Liver (tissue), 3 donors: ENCODE measurements at regions not wholly inside any gene's neighbourhood (a gene's known extent, or its start where the extent isn't known, plus 50 kb on each side); places are given as distances from the start of the nearest gene placed in this dataset.

Source experiments
- FOXA1 ChIP-seq: IDR thresholded peaks from 2 replicates; pipeline ENCODE4 v1.6.1; 2016; ENCODE audit warnings: antibody characterized with exemption
- GABPA ChIP-seq, 2 donors: IDR thresholded peaks in 1 of 2; conservative IDR thresholded peaks in 1 of 2; 2 replicates each; pipeline ENCODE4 v1.6.1; 2016; ENCODE audit warnings: antibody characterized with exemption in 2 of 2, mild to moderate bottlenecking in 1 of 2, moderate library complexity in 1 of 2
- JUND ChIP-seq, 2 donors: IDR thresholded peaks; 2 replicates each; pipeline ENCODE4 v1.6.1; 2016; ENCODE audit warnings: antibody characterized with exemption in 2 of 2
- MAX ChIP-seq: IDR thresholded peaks from 2 replicates; pipeline ENCODE4 v1.6.1; 2016; ENCODE audit warnings: antibody characterized with exemption
- RAD21 ChIP-seq, 2 donors: IDR thresholded peaks; 2 replicates each; pipeline ENCODE4 v1.6.1; 2016; ENCODE audit warnings: antibody characterized with exemption in 2 of 2, mild to moderate bottlenecking in 2 of 2
- REST ChIP-seq: IDR thresholded peaks from 2 replicates; pipeline ENCODE4 v1.6.1; 2016; ENCODE audit warnings: antibody characterized with exemption, mild to moderate bottlenecking
- RXRA ChIP-seq, 2 donors: IDR thresholded peaks; 2 replicates each; pipeline ENCODE4 v1.6.1; 2017 to 2018; ENCODE audit warnings: antibody characterized with exemption in 2 of 2, mild to moderate bottlenecking in 1 of 2
- SP1 ChIP-seq: IDR thresholded peaks from 2 replicates; pipeline ENCODE4 v1.6.1; 2018; ENCODE audit warnings: antibody characterized with exemption, mild to moderate bottlenecking
- TAF1 ChIP-seq: conservative IDR thresholded peaks from 2 replicates; pipeline ENCODE4 v1.6.1; 2016; ENCODE audit warnings: antibody characterized with exemption, mild to moderate bottlenecking
- YY1 ChIP-seq: IDR thresholded peaks from 2 replicates; pipeline ENCODE4 v1.6.1; 2016; ENCODE audit warnings: antibody characterized with exemption, mild to moderate bottlenecking
- TF ChIP-seq, protein P1 (sequence below): fragments of 150-350 bp; IDR thresholded peaks from 2 replicates; pipeline ENCODE4 v1.5.1; 2017; ENCODE audit warnings: improper control_type of control experiment, low read depth, low read length; ENCODE audit not compliant: missing input control
- donor health status: healthy.
- donor health status: healthy.

DNA sequence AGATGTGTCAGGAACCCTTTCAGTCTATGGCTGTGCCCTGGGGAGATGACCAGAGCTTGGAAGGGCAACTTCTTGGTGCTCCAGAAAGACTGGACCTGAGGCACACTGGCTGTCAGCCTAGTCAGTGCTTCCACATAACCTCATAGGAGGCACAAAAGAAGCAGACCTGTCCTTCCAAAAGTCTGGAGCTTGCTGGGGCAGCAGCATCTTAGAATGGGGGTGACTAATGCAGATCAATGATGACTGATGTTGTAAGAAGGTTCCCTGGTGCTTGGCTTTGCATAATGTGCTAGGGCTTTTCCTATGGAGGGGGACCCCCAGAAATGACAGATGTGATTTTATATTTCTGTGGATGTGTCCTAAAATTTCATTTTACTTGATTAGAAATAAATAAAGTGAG lies 255.7 kb upstream of the THUMPD2 start:
- no peak for TF ChIP-seq SP1
- TF ChIP-seq, protein P1, sequence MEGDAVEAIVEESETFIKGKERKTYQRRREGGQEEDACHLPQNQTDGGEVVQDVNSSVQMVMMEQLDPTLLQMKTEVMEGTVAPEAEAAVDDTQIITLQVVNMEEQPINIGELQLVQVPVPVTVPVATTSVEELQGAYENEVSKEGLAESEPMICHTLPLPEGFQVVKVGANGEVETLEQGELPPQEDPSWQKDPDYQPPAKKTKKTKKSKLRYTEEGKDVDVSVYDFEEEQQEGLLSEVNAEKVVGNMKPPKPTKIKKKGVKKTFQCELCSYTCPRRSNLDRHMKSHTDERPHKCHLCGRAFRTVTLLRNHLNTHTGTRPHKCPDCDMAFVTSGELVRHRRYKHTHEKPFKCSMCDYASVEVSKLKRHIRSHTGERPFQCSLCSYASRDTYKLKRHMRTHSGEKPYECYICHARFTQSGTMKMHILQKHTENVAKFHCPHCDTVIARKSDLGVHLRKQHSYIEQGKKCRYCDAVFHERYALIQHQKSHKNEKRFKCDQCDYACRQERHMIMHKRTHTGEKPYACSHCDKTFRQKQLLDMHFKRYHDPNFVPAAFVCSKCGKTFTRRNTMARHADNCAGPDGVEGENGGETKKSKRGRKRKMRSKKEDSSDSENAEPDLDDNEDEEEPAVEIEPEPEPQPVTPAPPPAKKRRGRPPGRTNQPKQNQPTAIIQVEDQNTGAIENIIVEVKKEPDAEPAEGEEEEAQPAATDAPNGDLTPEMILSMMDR, result no peak
- TF ChIP-seq FOXA1, result no peak
- TF ChIP-seq RXRA (IDR thresholded peaks at IDR 0.05), result no peak
- no peak for TF ChIP-seq MAX
- TF ChIP-seq REST, result no peak
- TF ChIP-seq JUND (IDR thresholded peaks at IDR 0.05), result no peak
- TF ChIP-seq RAD21 (IDR thresholded peaks at IDR 0.05), result no peak
- TF ChIP-seq YY1, result no peak
- TF ChIP-seq GABPA (IDR thresholded peaks at IDR 0.05 in 1 of 2, conservative IDR thresholded peaks at IDR 0.05 in 1 of 2), result no peak
- no peak for TF ChIP-seq TAF1
